Loucy (cell line): ENCODE measurements at regions not wholly inside any gene's neighbourhood (a gene's known extent, or its start where the extent isn't known, plus 50 kb on each side); places are given as distances from the start of the nearest gene placed in this dataset.

Experiments used
- H2AFZ ChIP-seq: fragments of 200-600 bp; sonication (generic); 2 replicates; pipeline ENCODE4 v1.6.0; 2016; ENCODE audit warnings: antibody characterized with exemption, mild to moderate bottlenecking, low read length, moderate library complexity
- H3F3A ChIP-seq: fragments of 200-600 bp; 2 replicates; pipeline ENCODE4 v1.6.0; 2016; ENCODE audit warnings: antibody characterized with exemption, low read depth, mild to moderate bottlenecking
- H3K27me3 ChIP-seq: fragments of 200-600 bp; sonication (generic); 2 replicates; pipeline ENCODE4 v1.6.1; 2014; ENCODE audit warnings: low read length, mild to moderate bottlenecking; ENCODE audit not compliant: insufficient read depth, poor library complexity, severe bottlenecking
- H3K36me3 ChIP-seq: fragments of 200-600 bp; sonication (generic); 2 replicates; pipeline ENCODE4 v1.6.1; 2016; ENCODE audit warnings: low read length; ENCODE audit not compliant: insufficient read depth
- H3K4me1 ChIP-seq: fragments of 200-600 bp; sonication (generic); 2 replicates; pipeline ENCODE4 v1.5.1; 2014; ENCODE audit warnings: low read length, mild to moderate bottlenecking; ENCODE audit not compliant: insufficient read depth, poor library complexity, severe bottlenecking
- H3K4me2 ChIP-seq: fragments of 200-600 bp; sonication (generic); 2 replicates; pipeline ENCODE4 v1.6.0; 2014; ENCODE audit warnings: antibody characterized with exemption, low read length, low read depth, mild to moderate bottlenecking; ENCODE audit not compliant: poor library complexity, severe bottlenecking
- H3K4me3 ChIP-seq: fragments of 200-600 bp; sonication (generic); 2 replicates; pipeline ENCODE4 v1.5.1; 2014; ENCODE audit warnings: low read length, mild to moderate bottlenecking, mixed read lengths; ENCODE audit not compliant: poor library complexity, severe bottlenecking
- H3K79me2 ChIP-seq: fragments of 200-600 bp; sonication (generic); 2 replicates; pipeline ENCODE4 v1.6.1; 2014; ENCODE audit warnings: low read length; ENCODE audit not compliant: insufficient read depth
- H3K9ac ChIP-seq: fragments of 200-600 bp; sonication (generic); 2 replicates; pipeline ENCODE4 v1.6.0; 2014; ENCODE audit warnings: mild to moderate bottlenecking, low read depth, low read length, moderate library complexity; ENCODE audit not compliant: poor library complexity, severe bottlenecking
- H3K9me2 ChIP-seq: fragments of 200-600 bp; sonication (generic); replicated peaks from 2 replicates; pipeline ENCODE4 v1.6.1; 2016; ENCODE audit warnings: low read depth, low read length, mixed read lengths
- H3K9me3 ChIP-seq: fragments of 200-600 bp; sonication (generic); 2 replicates; pipeline ENCODE4 v1.6.1; 2014; ENCODE audit warnings: mild to moderate bottlenecking, antibody characterized with exemption, low read length, low read depth; ENCODE audit not compliant: insufficient read depth
- H4K20me1 ChIP-seq: fragments of 200-600 bp; sonication (generic); 2 replicates; pipeline ENCODE4 v1.6.0; 2014; ENCODE audit warnings: antibody characterized with exemption, low read length, mild to moderate bottlenecking; ENCODE audit not compliant: insufficient read depth, poor library complexity, severe bottlenecking
- EZH2phosphoT487 ChIP-seq: fragments of 200-600 bp; IDR thresholded peaks from 2 replicates; pipeline ENCODE4 v1.6.1; 2018; ENCODE audit warnings: antibody characterized with exemption, mild to moderate bottlenecking, moderate library complexity, borderline replicate concordance
- TF ChIP-seq, protein P1 (sequence below): fragments of 200-600 bp; sonication (generic); conservative IDR thresholded peaks from 2 replicates; pipeline ENCODE4 v1.5.1; 2014; ENCODE audit warnings: mild to moderate bottlenecking, antibody characterized with exemption, low read length

DNA sequence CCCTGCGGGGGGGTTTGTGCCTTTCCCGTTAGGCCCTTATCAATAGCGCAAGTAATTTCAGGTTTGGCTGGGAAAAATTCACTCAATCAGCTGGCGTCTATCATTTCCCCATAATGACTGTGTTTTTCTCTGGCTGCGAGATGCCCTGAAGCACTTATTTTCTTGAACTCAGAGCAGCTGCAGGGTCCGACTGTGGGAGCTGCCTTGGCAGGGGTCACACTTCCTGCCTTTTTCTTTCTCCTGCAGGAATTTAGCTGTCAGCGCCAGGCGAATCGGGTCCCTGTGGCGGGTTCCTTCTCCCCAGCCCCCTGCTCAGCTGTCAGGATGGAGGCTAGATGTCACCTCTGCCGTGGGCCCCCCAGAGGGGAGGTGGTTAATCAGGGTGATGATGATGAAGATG lies 81.3 kb upstream of the HPCAL1 start:
- no peak overlapping the region for H2AFZ ChIP-seq
- H3F3A ChIP-seq = no peaks in the 10 kb centered on the region

DNA sequence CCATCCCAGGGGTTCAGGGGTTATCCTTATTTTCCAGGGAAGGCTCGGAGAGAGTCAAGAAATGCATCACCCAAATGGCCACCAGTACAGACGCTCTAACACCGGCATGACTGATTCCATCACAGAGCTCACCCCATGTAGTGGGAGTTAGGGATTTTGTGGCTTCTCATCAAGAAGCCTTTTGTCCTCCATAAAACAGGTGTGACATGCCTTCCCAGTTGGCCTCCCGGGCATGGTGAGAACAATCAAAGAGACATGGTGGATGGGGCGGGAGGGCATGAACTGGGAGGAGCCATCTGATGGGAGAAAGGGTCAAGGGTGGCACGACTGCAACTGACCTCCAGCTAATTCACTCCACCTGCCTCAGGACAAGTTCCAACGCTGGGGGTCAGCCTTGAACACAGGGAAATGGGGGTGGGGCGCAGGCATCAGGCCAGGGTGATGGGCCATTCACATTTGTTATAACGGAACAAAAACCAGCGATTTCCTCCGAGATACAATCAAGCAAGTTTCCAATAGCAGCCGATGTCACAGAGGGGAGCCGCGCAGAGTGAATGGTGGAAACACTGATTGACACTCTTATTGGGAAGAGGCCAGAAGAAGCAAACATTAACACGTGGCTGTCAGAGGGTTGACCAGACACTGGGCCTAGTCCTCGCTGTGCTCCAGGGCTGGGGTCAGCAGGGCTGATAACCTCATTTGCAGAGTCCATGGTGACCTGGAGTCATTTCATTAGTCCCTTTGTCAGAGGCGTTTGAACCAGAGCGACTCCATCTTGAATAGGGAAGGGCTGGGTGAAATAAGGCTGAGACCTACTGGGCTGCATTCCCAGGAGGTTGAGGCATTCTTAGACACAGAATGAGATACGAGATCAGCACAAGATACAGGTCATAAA lies 80.5 kb upstream of the HPCAL1 start:
- H3F3A ChIP-seq = no peaks in the 10 kb centered on the region
- H4K20me1 ChIP-seq = no peaks in the 10 kb centered on the region
- no peaks in the 10 kb centered on the region for H3K36me3 ChIP-seq
- no peaks in the 10 kb centered on the region for H3K79me2 ChIP-seq
- H3K9ac ChIP-seq = no peak overlapping the region
- no peak for TF ChIP-seq EZH2phosphoT487
- TF ChIP-seq, protein P1, sequence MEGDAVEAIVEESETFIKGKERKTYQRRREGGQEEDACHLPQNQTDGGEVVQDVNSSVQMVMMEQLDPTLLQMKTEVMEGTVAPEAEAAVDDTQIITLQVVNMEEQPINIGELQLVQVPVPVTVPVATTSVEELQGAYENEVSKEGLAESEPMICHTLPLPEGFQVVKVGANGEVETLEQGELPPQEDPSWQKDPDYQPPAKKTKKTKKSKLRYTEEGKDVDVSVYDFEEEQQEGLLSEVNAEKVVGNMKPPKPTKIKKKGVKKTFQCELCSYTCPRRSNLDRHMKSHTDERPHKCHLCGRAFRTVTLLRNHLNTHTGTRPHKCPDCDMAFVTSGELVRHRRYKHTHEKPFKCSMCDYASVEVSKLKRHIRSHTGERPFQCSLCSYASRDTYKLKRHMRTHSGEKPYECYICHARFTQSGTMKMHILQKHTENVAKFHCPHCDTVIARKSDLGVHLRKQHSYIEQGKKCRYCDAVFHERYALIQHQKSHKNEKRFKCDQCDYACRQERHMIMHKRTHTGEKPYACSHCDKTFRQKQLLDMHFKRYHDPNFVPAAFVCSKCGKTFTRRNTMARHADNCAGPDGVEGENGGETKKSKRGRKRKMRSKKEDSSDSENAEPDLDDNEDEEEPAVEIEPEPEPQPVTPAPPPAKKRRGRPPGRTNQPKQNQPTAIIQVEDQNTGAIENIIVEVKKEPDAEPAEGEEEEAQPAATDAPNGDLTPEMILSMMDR = no peak
- H3K9me3 ChIP-seq = no peaks in the 10 kb centered on the region
- H2AFZ ChIP-seq = no peak overlapping the region
- H3K9me2 ChIP-seq = no peaks in the 10 kb centered on the region
- no peak overlapping the region for H3K4me3 ChIP-seq
- no peaks in the 10 kb centered on the region for H3K27me3 ChIP-seq
- no peaks in the 10 kb centered on the region for H3K4me1 ChIP-seq
- H3K4me2 ChIP-seq = no peak overlapping the region

More for the DNA sequence above, 81.3 kb upstream of the HPCAL1 start:
- Histone ChIP-seq H3K9me3 (no peaks in the 10 kb centered on the region), H3K4me2 (no peak overlapping the region), H3K9ac (no peak overlapping the region), H3K4me3 (no peak overlapping the region), H3K79me2 (no peaks in the 10 kb centered on the region), H3K36me3 (no peaks in the 10 kb centered on the region), H4K20me1 (no peaks in the 10 kb centered on the region), H3K27me3 (no peaks in the 10 kb centered on the region), H3K9me2 (no peaks in the 10 kb centered on the region), H3K4me1 (no peaks in the 10 kb centered on the region)
- TF ChIP-seq, protein P1 = no peak
- no peak for TF ChIP-seq EZH2phosphoT487

DNA sequence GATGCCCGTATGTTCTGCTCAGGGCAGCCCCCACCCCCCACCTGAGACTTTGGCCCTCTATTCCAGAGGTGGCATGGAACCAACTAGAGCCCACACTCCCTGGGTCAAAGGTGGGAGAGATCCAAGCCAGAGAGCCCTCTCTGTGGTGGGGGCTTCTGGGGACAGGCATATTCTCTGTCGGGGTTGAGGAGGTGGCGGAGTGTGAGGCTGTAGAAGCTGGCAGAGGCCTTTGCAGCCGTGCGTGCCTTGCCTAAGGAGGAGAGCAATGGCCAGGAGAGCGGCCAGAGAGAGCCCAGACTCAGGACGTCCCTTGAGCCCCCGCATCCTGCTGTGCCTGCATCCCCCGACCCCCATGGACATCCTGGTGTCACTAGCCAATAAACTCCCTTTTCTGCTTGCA lies 79.2 kb upstream of the HPCAL1 start:
- H2AFZ ChIP-seq = no peak overlapping the region
- H3K9me3 ChIP-seq = no peaks in the 10 kb centered on the region
- H3K36me3 ChIP-seq = no peaks in the 10 kb centered on the region
- no peak overlapping the region for H3K4me2 ChIP-seq
- no peaks in the 10 kb centered on the region for H4K20me1 ChIP-seq
- no peaks in the 10 kb centered on the region for H3K9me2 ChIP-seq
- no peaks in the 10 kb centered on the region for H3K4me1 ChIP-seq
- no peaks in the 10 kb centered on the region for H3K79me2 ChIP-seq
- H3F3A ChIP-seq = no peaks in the 10 kb centered on the region
- H3K27me3 ChIP-seq = no peaks in the 10 kb centered on the region
- TF ChIP-seq, protein P1 = no peak
- TF ChIP-seq EZH2phosphoT487 = no peak
- H3K9ac ChIP-seq = no peak overlapping the region
- no peak overlapping the region for H3K4me3 ChIP-seq
